H9 (cell line): ENCODE measurements at regions not wholly inside any gene's neighbourhood (a gene's known extent, or its start where the extent isn't known, plus 50 kb on each side); places are given as distances from the start of the nearest gene placed in this dataset.

Source experiments
- DNase-seq: peaks from one replicate; pipeline ENCODE4 v3.0.0-alpha.2; 2017
- H2AFZ ChIP-seq: one replicate; pipeline ENCODE4 v1.6.1; 2013; ENCODE audit warnings: mild to moderate bottlenecking, low read length, control low read depth, moderate library complexity
- H2AK5ac ChIP-seq: 2 replicates; pipeline ENCODE4 v1.6.1; 2013; ENCODE audit warnings: low read length, control low read depth, mixed read lengths; ENCODE audit not compliant: insufficient read length
- H2BK120ac ChIP-seq: one replicate; pipeline ENCODE4 v1.6.1; 2013; ENCODE audit warnings: low read depth, mild to moderate bottlenecking, low read length, control low read depth, inconsistent platforms; ENCODE audit not compliant: poor library complexity, severe bottlenecking
- H2BK12ac ChIP-seq: 2 replicates; pipeline ENCODE4 v1.6.1; 2013; ENCODE audit warnings: low read length, control low read depth, mixed read lengths, low read depth; ENCODE audit not compliant: insufficient read length
- H2BK15ac ChIP-seq: 2 replicates; pipeline ENCODE4 v1.6.1; 2013; ENCODE audit warnings: low read depth, low read length, control low read depth
- H2BK20ac ChIP-seq: one replicate; pipeline ENCODE4 v1.6.1; 2013; ENCODE audit warnings: low read depth, mild to moderate bottlenecking, low read length, control low read depth, inconsistent platforms; ENCODE audit not compliant: poor library complexity, severe bottlenecking
- H2BK5ac ChIP-seq: 2 replicates; pipeline ENCODE4 v1.6.1; 2013; ENCODE audit warnings: low read length, control low read depth, mixed read lengths; ENCODE audit not compliant: insufficient read length
- H3K14ac ChIP-seq: 2 replicates; pipeline ENCODE4 v1.6.1; 2013; ENCODE audit warnings: low read length, control low read depth; ENCODE audit not compliant: insufficient read depth
- H3K18ac ChIP-seq: 2 replicates; pipeline ENCODE4 v1.6.1; 2013; ENCODE audit warnings: low read depth, mild to moderate bottlenecking, mixed read lengths, low read length, control low read depth; ENCODE audit not compliant: insufficient read length
- H3K23ac ChIP-seq: 2 replicates; pipeline ENCODE4 v1.6.1; 2013; ENCODE audit warnings: low read length, control low read depth, mixed read lengths, low read depth; ENCODE audit not compliant: insufficient read length
- H3K23me2 ChIP-seq: 2 replicates; pipeline ENCODE4 v1.6.1; 2013; ENCODE audit warnings: low read depth, mild to moderate bottlenecking, mixed read lengths, low read length, control low read depth; ENCODE audit not compliant: insufficient read length, poor library complexity, severe bottlenecking
- H3K27ac ChIP-seq: 2 replicates; pipeline ENCODE4 v1.5.1; 2013; ENCODE audit warnings: low read length, control low read depth, mixed read lengths, low read depth; ENCODE audit not compliant: insufficient read length
- H3K27me3 ChIP-seq: 2 replicates; pipeline ENCODE4 v1.6.1; 2013; ENCODE audit warnings: low read length, control low read depth, inconsistent platforms; ENCODE audit not compliant: insufficient read depth
- H3K4ac ChIP-seq: 2 replicates; pipeline ENCODE4 v1.6.1; 2013; ENCODE audit warnings: low read depth, mild to moderate bottlenecking, control low read depth, inconsistent platforms, low read length, moderate library complexity
- H3K4me1 ChIP-seq: 2 replicates; pipeline ENCODE4 v1.6.1; 2013; ENCODE audit warnings: low read length, control low read depth, inconsistent platforms; ENCODE audit not compliant: insufficient read depth
- H3K4me2 ChIP-seq: 2 replicates; pipeline ENCODE4 v1.6.1; 2013; ENCODE audit warnings: low read length, control low read depth, mixed read lengths; ENCODE audit not compliant: insufficient read length, insufficient read depth
- H3K56ac ChIP-seq: 2 replicates; pipeline ENCODE4 v1.6.1; 2013; ENCODE audit warnings: low read depth, mild to moderate bottlenecking, mixed read lengths, low read length, control low read depth; ENCODE audit not compliant: insufficient read length
- H3K79me1 ChIP-seq: 2 replicates; pipeline ENCODE4 v1.6.1; 2013; ENCODE audit warnings: low read depth, mild to moderate bottlenecking, moderate library complexity, low read length, control low read depth, inconsistent platforms; ENCODE audit not compliant: insufficient read depth, poor library complexity, severe bottlenecking
- H3K79me2 ChIP-seq: 2 replicates; pipeline ENCODE4 v1.6.1; 2013; ENCODE audit warnings: low read length, control low read depth, inconsistent platforms; ENCODE audit not compliant: insufficient read depth
- H3K9ac ChIP-seq: 2 replicates; pipeline ENCODE4 v1.6.1; 2013; ENCODE audit warnings: low read length, control low read depth, mixed read lengths; ENCODE audit not compliant: insufficient read length; ENCODE audit errors: extremely low read depth
- H3K9me3 ChIP-seq: one replicate; pipeline ENCODE4 v1.6.1; 2013; ENCODE audit warnings: low read depth, low read length, inconsistent platforms; ENCODE audit not compliant: control insufficient read depth
- H3T11ph ChIP-seq: one replicate; pipeline ENCODE4 v1.6.1; 2013; ENCODE audit warnings: mild to moderate bottlenecking, low read length, control low read depth, inconsistent platforms
- H4K20me1 ChIP-seq: one replicate; pipeline ENCODE4 v1.6.1; 2013; ENCODE audit not compliant: control insufficient read depth, insufficient read length, insufficient read depth
- H4K5ac ChIP-seq: 2 replicates; pipeline ENCODE4 v1.6.1; 2013; ENCODE audit warnings: low read depth, mild to moderate bottlenecking, mixed read lengths, low read length, control low read depth; ENCODE audit not compliant: insufficient read length
- H4K8ac ChIP-seq: replicated peaks from 2 replicates; pipeline ENCODE4 v1.6.1; 2013; ENCODE audit warnings: low read length, control low read depth, mixed read lengths, low read depth; ENCODE audit not compliant: insufficient read length
- H4K91ac ChIP-seq: 2 replicates; pipeline ENCODE4 v1.6.1; 2013; ENCODE audit warnings: low read depth, mild to moderate bottlenecking, moderate library complexity, mixed read lengths, low read length, control low read depth; ENCODE audit not compliant: insufficient read length
- H3K27ac Mint-ChIP-seq, 3 experiments: 2 replicates in 2 of 3; 3 replicates in 1 of 3; pipeline ENCODE4 v1.8.0; 2020 to 2021; ENCODE audit warnings: mixed read lengths in 3 of 3, mild to moderate bottlenecking in 1 of 3, moderate library complexity in 1 of 3
- H3K27me3 Mint-ChIP-seq: 2 replicates; pipeline ENCODE4 v1.8.0; 2021; ENCODE audit warnings: low read depth, mild to moderate bottlenecking, moderate library complexity, mixed read lengths
- H3K36me3 Mint-ChIP-seq, 3 experiments: 2 replicates in 2 of 3; 3 replicates in 1 of 3; pipeline ENCODE4 v1.8.0; 2020 to 2021; ENCODE audit warnings: low read depth in 3 of 3, mixed read lengths in 3 of 3; ENCODE audit not compliant: insufficient read depth in 1 of 3
- H3K4me1 Mint-ChIP-seq, 2 experiments: 2 replicates each; pipeline ENCODE4 v1.8.0; 2020; ENCODE audit warnings: mixed read lengths in 2 of 2
- H3K4me3 Mint-ChIP-seq, 2 experiments: 2 replicates in 1 of 2; 3 replicates in 1 of 2; pipeline ENCODE4 v1.8.0; 2020 to 2021; ENCODE audit warnings: mild to moderate bottlenecking in 2 of 2, mixed read lengths in 2 of 2, moderate library complexity in 1 of 2
- H3K9me3 Mint-ChIP-seq, 2 experiments: 2 replicates in 1 of 2; 3 replicates in 1 of 2; pipeline ENCODE4 v1.8.0; 2020; ENCODE audit warnings: mild to moderate bottlenecking in 2 of 2, mixed read lengths in 2 of 2, moderate library complexity in 1 of 2
- CTCF ChIP-seq: fragments of 200-600 bp; sonication (generic); conservative IDR thresholded peaks from 3 replicates; pipeline ENCODE4 v1.8.0; 2021; ENCODE audit warnings: antibody characterized with exemption, mild to moderate bottlenecking
- WGBS: extraction: QIAGEN DNeasy Blood & Tissue Kit; methylation state at CpG from one replicate; pipeline ENCODE4 v1.1.7; 2013; ENCODE audit warnings: missing lambda C conversion rate, low lambda C conversion rate, mixed read lengths; ENCODE audit not compliant: insufficient read length; ENCODE audit errors: extremely low coverage; 5-methylcytosine and 5-hydroxymethylcytosine counted together

- peaks cover 6 to 15% of the 10 kb centered on the region in 2 experiments; a peak in 3 of 4 replicates for H3K4me1 Mint-ChIP-seq
- no peak overlapping the region for H2AFZ ChIP-seq
- H3K4me1 ChIP-seq, result 0 out of 2 replicates have a peak, but pooled peaks cover 3% of the 10 kb centered on the region
- H3K79me1 ChIP-seq, result no peaks in the 10 kb centered on the region
- H3K27me3 Mint-ChIP-seq, result peaks cover 1% of the 10 kb centered on the region; the same call in 1 of the 2 replicates
- no peak overlapping the region for H2BK15ac ChIP-seq
- peak; percentile 14 for DNase-seq
- TF ChIP-seq CTCF, result no peak
- no peak overlapping the region for H3K18ac ChIP-seq
- no peak overlapping the region for H3T11ph ChIP-seq
- H3K14ac ChIP-seq, result no peak overlapping the region
- no peak overlapping the region for H4K5ac ChIP-seq
- no peaks in the 10 kb centered on the region for H3K27me3 ChIP-seq
- H3K4me2 ChIP-seq, result no peak overlapping the region
- no peaks in the 10 kb centered on the region for H4K20me1 ChIP-seq
- no peaks in the 10 kb centered on the region for H3K79me2 ChIP-seq
- H3K4ac ChIP-seq, result no peak overlapping the region
- no peak overlapping the region for H3K9ac ChIP-seq
- H2BK120ac ChIP-seq, result no peak overlapping the region
- no peak overlapping the region for H3K56ac ChIP-seq
- H3K23ac ChIP-seq, result no peak overlapping the region
- H2BK12ac ChIP-seq, result no peak overlapping the region
- H2AK5ac ChIP-seq, result no peak overlapping the region
- no peak overlapping the region for H4K91ac ChIP-seq
- no peaks in the 10 kb centered on the region for H3K23me2 ChIP-seq
- no peak overlapping the region for H4K8ac ChIP-seq
- H2BK5ac ChIP-seq, result no peak overlapping the region
- H3K9me3 Mint-ChIP-seq, result no peaks in the 10 kb centered on the region; a peak in 1 of 5 replicates
- H3K36me3 Mint-ChIP-seq, result no peaks in the 10 kb centered on the region
- no peaks in the 10 kb centered on the region for H3K9me3 ChIP-seq
- no peak overlapping the region for H3K27ac ChIP-seq
- no peak overlapping the region; a peak in 1 of 7 replicates for H3K27ac Mint-ChIP-seq
- no peak overlapping the region for H2BK20ac ChIP-seq
- WGBS, result no CpG with 5 or more reads among the region's 10 CpGs
- no peak overlapping the region for H3K4me3 Mint-ChIP-seq
These were observed 166.0 kb upstream of the KCNG1 start for GRCh38 chr20:51188941-51189340.
